IMR-90 (cell line): ENCODE measurements at regions not wholly inside any gene's neighbourhood (a gene's known extent, or its start where the extent isn't known, plus 50 kb on each side); places are given as distances from the start of the nearest gene placed in this dataset.
A peak's percentile ranks its signal among the peaks of the same experiment; 100 is the strongest.

ENCODE experiments used
- ATAC-seq: fragments of 200-7000 bp; cut with Tn5 transposase; 2 replicates; pipeline ENCODE4 v1.9.1; 2020; ENCODE audit warnings: low read depth, mild to moderate bottlenecking, moderate library complexity
- BruUV-seq: library from RNA; stranded (reverse); fragments of 400-500 nt; replicated peaks from 2 replicates; lab custom pipeline; 2021; lab: Mats Ljungman, UMichigan
- CTCF ChIA-PET: fragments of 300-600 bp; formaldehyde crosslinking; extraction: SDS; loops from one replicate; lab custom pipeline; 2021; ENCODE audit warnings: antibody characterized with exemption; lab: Yijun Ruan, JAX
- POLR2A ChIA-PET: fragments of 300-600 bp; sonication (Branson Sonifier 250); formaldehyde crosslinking; loops from one replicate; lab custom pipeline; 2022; ENCODE audit warnings: antibody characterized with exemption; ENCODE audit not compliant: unreplicated experiment; lab: Charles Lee
- DNase-seq: peaks from one replicate; pipeline ENCODE4 v3.0.0; 2013
- H2AFZ ChIP-seq: replicated peaks from 2 replicates; pipeline ENCODE3; 2013; ENCODE audit warnings: low read length, mild to moderate bottlenecking; ENCODE audit not compliant: poor library complexity
- H2AK5ac ChIP-seq: 2 replicates; pipeline ENCODE4 v1.6.1; 2013; ENCODE audit warnings: low read depth, low read length, inconsistent platforms
- H2AK9ac ChIP-seq: replicated peaks from 2 replicates; pipeline ENCODE3; 2013; ENCODE audit warnings: mild to moderate bottlenecking, low read depth, low read length, moderate library complexity; ENCODE audit not compliant: poor library complexity
- H2BK120ac ChIP-seq: 2 replicates; pipeline ENCODE4 v1.6.1; 2013; ENCODE audit warnings: low read depth, low read length, inconsistent platforms
- H2BK15ac ChIP-seq: 3 replicates; pipeline ENCODE4 v1.6.1; 2013; ENCODE audit warnings: low read depth, low read length, inconsistent platforms
- H2BK20ac ChIP-seq: 2 replicates; pipeline ENCODE4 v1.6.1; 2013; ENCODE audit warnings: low read depth, mild to moderate bottlenecking, inconsistent platforms, low read length, moderate library complexity
- H2BK5ac ChIP-seq: 2 replicates; pipeline ENCODE4 v1.6.1; 2013; ENCODE audit warnings: mild to moderate bottlenecking, low read depth, low read length, inconsistent platforms; ENCODE audit not compliant: poor library complexity, severe bottlenecking
- H3K14ac ChIP-seq: replicated peaks from 2 replicates; pipeline ENCODE4 v1.6.1; 2013; ENCODE audit warnings: low read depth, low read length, inconsistent platforms
- H3K18ac ChIP-seq: 2 replicates; pipeline ENCODE4 v1.6.1; 2013; ENCODE audit warnings: low read depth, low read length, control low read depth
- H3K23ac ChIP-seq: 2 replicates; pipeline ENCODE4 v1.6.1; 2013; ENCODE audit warnings: low read depth, low read length, inconsistent platforms
- H3K27ac ChIP-seq: 2 replicates; pipeline ENCODE4 v1.5.1; 2013; ENCODE audit warnings: mild to moderate bottlenecking, control low read depth, low read length; ENCODE audit not compliant: insufficient read depth
- H3K27me3 ChIP-seq: 2 replicates; pipeline ENCODE4 v1.6.1; 2013; ENCODE audit warnings: low read length; ENCODE audit not compliant: control insufficient read depth, insufficient read depth
- H3K36me3 ChIP-seq: 2 replicates; pipeline ENCODE4 v1.6.1; 2013; ENCODE audit warnings: low read length, mixed read lengths; ENCODE audit not compliant: control insufficient read depth, insufficient read depth
- H3K4ac ChIP-seq: 2 replicates; pipeline ENCODE4 v1.6.1; 2013; ENCODE audit warnings: low read depth, low read length, inconsistent platforms
- H3K4me1 ChIP-seq: 2 replicates; pipeline ENCODE4 v1.6.1; 2013; ENCODE audit warnings: low read length, mixed read lengths; ENCODE audit not compliant: control insufficient read depth, insufficient read depth
- H3K4me2 ChIP-seq: 2 replicates; pipeline ENCODE4 v1.6.1; 2013; ENCODE audit warnings: low read depth, mild to moderate bottlenecking, control low read depth, low read length, moderate library complexity
- H3K4me3 ChIP-seq: 2 replicates; pipeline ENCODE4 v1.5.1; 2013; ENCODE audit warnings: low read depth, mild to moderate bottlenecking, control low read depth, low read length, moderate library complexity; ENCODE audit not compliant: insufficient read depth
- H3K56ac ChIP-seq: 2 replicates; pipeline ENCODE4 v1.6.1; 2013; ENCODE audit warnings: low read length, inconsistent platforms; ENCODE audit not compliant: insufficient read depth; ENCODE audit errors: extremely low read depth
- H3K79me1 ChIP-seq, 2 experiments: 2 replicates each; pipeline ENCODE4 v1.6.1; 2013; ENCODE audit warnings: low read length in 2 of 2, inconsistent platforms in 1 of 2, low read depth in 1 of 2
- H3K9ac ChIP-seq: 2 replicates; pipeline ENCODE4 v1.6.1; 2013; ENCODE audit warnings: low read depth, low read length, control low read depth
- H3K9me1 ChIP-seq: 2 replicates; pipeline ENCODE4 v1.6.1; 2013; ENCODE audit warnings: low read length, inconsistent platforms; ENCODE audit not compliant: insufficient read depth
- H3K9me3 ChIP-seq: 2 replicates; pipeline ENCODE4 v1.6.1; 2013; ENCODE audit warnings: low read length; ENCODE audit not compliant: control insufficient read depth, insufficient read depth
- H4K20me1 ChIP-seq: 2 replicates; pipeline ENCODE4 v1.6.1; 2013; ENCODE audit warnings: low read length, inconsistent platforms; ENCODE audit not compliant: insufficient read depth
- H4K5ac ChIP-seq: 2 replicates; pipeline ENCODE4 v1.6.1; 2013; ENCODE audit warnings: mild to moderate bottlenecking, low read depth, low read length, control low read depth
- H4K8ac ChIP-seq, 2 experiments: 2 replicates each; pipeline ENCODE4 v1.6.1; 2013; ENCODE audit warnings: low read depth in 2 of 2, low read length in 2 of 2, control low read depth in 1 of 2, inconsistent platforms in 1 of 2
- H4K91ac ChIP-seq: 2 replicates; pipeline ENCODE4 v1.6.1; 2013; ENCODE audit warnings: low read depth, low read length, inconsistent platforms; ENCODE audit not compliant: insufficient read depth
- MAFK ChIP-seq: IDR thresholded peaks from 2 replicates; pipeline ENCODE4 v1.6.1; 2012; ENCODE audit warnings: low read depth, low read length, improper control_type of control experiment
- RAD21 ChIP-seq: IDR thresholded peaks from 2 replicates; pipeline ENCODE4 v1.6.1; 2012; ENCODE audit warnings: low read length, improper control_type of control experiment
- RFX5 ChIP-seq: IDR thresholded peaks from 2 replicates; pipeline ENCODE4 v1.8.0; 2012; ENCODE audit warnings: low read depth, mild to moderate bottlenecking, low read length, moderate library complexity
- SMC3 ChIP-seq: fragments of 150-350 bp; IDR thresholded peaks from 2 replicates; pipeline ENCODE4 v1.6.1; 2016; ENCODE audit warnings: low read depth, mild to moderate bottlenecking, antibody characterized with exemption, low read length, moderate library complexity
- WGBS, 2 experiments: methylation state at CpG; one replicate each; pipeline versions ENCODE4 v1.1.5 to v1.1.7; 2013; ENCODE audit warnings: missing lambda C conversion rate in 2 of 2; ENCODE audit not compliant: insufficient read length in 1 of 2; ENCODE audit errors: extremely low coverage in 2 of 2; 5-methylcytosine and 5-hydroxymethylcytosine counted together
- dilution Hi-C: fragments of 300-500 bp; cut with HindIII; formaldehyde crosslinking; loops from one replicate; pipeline ENCODE4 v1.14.3; 2018; ENCODE audit warnings: low sequenced_read_pairs; ENCODE audit not compliant: unreplicated experiment
- in situ Hi-C: fragments of 300-500 bp; cut with MboI; formaldehyde crosslinking; loops from 3 replicates; pipeline ENCODE4 v1.14.3; 2019; ENCODE audit warnings: low sequenced_read_pairs, inconsistent platforms, mixed read lengths
- intact Hi-C: fragments of 100-400 bp; cut with micrococcal nuclease; formaldehyde crosslinking; loops from 2 replicates; pipeline ENCODE4 v1.10.0; 2022

DNA sequence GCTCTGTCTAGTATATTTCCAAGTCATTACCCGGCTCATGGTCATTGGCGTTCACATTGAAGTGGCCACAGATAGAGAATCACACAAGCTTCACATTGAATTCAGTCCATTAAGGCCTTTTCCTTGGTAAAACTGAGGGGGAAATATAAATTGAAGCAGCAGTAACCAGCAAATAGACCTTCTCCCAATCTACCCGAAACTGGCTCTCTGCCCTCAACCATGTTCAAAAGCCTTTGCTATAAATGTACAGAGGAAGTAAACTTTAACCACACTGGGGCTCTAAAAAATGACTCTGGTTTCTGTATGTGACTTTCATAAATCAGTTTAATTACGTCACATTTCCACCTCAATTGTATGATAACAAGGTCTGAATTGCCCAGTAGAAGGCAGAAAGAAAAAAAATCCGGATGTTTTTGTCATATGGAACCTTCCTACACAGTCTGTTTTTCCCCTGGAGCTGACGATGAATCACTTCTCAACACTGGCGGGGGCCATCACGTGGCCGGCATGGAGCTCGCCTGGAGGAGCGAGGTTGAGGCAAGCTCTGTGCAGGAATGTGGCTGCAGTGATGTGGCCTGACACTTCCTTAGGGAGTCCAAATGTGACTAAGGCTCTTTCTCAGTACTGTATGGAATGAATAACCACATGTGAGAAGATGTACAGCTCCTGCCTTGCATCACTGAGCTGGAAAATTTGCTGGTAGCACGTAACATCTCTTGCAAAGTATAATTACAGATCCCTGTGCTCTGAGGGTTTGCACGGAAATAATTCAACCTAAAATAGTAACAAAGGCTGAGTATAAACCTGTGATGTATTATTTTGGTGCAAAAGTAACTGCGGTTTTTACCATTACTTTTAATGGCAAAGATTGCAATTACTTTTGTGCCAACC, 58.6 kb upstream of the SNX9 start (continued):
- TF ChIP-seq RFX5, result no peak
- no peak for TF ChIP-seq SMC3
- peak; percentile 23 for TF ChIP-seq RAD21

DNA sequence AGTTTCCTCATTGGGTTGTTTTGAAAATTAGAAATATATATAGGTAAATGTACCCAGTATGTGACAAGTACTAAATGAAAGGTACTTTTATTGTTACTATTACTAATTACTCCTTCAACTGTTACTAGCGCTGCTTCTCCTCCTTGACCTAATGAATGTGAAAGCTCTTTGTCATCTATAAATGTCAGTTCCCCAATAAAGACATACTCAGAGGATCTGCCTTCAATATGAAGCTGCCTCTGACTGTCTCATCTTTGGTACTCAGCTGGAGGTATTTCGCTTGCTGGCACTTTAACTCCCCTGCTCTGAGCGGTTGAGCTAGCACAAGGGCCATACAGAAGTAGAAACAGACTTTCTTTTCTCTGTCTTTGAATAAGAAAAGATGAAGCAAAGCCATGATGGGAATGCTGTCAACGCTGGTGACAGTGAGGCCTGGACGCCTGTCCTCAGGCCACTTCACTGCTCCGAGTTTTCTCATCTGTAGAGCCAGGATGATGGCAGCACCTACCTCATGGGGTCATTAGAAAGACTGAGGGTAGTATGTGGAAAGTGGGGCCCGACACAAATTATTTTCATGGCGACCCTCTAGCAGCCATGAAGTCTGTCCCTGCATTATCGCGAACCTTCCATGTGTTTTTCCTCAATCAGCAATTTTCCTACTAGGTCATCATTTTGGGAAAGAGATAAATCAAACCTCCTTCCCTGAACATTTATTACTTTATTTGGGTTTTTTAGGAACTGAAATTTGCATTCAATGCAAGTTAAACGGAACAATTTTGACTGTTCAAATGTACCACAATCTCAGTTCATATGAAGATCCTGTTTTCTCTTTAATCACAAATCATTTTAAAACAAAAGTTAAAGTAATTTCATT, 55.9 kb upstream of the SNX9 start:
- ATAC-seq, result no peak
- CTCF ChIA-PET, result no interaction called here
- no TSS peak for BruUV-seq

More for the DNA sequence above, 55.9 kb upstream of the SNX9 start:
- in situ Hi-C loops (no loop called here), dilution Hi-C loops (no loop called here), intact Hi-C loops (no loop called here)
- Histone ChIP-seq H3K56ac (no peak overlapping the region), H3K27ac (no peak overlapping the region), H3K18ac (no peak overlapping the region), H2AK5ac (peak overlapping the region; percentile 17), H3K79me1 (peaks cover 0 to 7% of the 10 kb centered on the region in 2 experiments; a peak in 2 of 4 replicates), H3K27me3 (no peaks in the 10 kb centered on the region), H4K5ac (no peak overlapping the region), H4K91ac (no peak overlapping the region), H2AK9ac (peak overlapping the region; percentile 15), H3K9me1 (peaks cover 10% of the 10 kb centered on the region), H3K4me3 (no peak overlapping the region), H3K23ac (no peak overlapping the region), H2BK120ac (no peak overlapping the region), H3K9ac (no peak overlapping the region), H4K8ac (no peak overlapping the region), H3K4me1 (peaks cover 19% of the 10 kb centered on the region), H3K4ac (no peak overlapping the region; the same call in 1 of the 2 replicates), H3K14ac (no peak overlapping the region), H4K20me1 (no peaks in the 10 kb centered on the region; the same call in 1 of the 2 replicates), H2BK20ac (peak overlapping the region; percentile 68; the same call in 1 of the 2 replicates), H2BK15ac (peak overlapping the region; percentile 78; the same call in 1 of the 3 replicates), H3K36me3 (no peaks in the 10 kb centered on the region), H3K4me2 (no peak overlapping the region), H3K9me3 (no peaks in the 10 kb centered on the region), H2AFZ (no peak overlapping the region), H2BK5ac (no peak overlapping the region)
- DNase-seq, result no peak
- POLR2A ChIA-PET, result no interaction called here
- 100% methylated on average over 1 of the region's 11 CpGs; no CpG with 5 or more reads in 1 of the 2 experiments for WGBS, 2 experiments
- peak; percentile 81 for TF ChIP-seq MAFK
- no peak for TF ChIP-seq RFX5
